ENCODE measurements at regions not wholly inside any gene's neighbourhood (a gene's known extent, or its start where the extent isn't known, plus 50 kb on each side); places are given as distances from the start of the nearest gene placed in this dataset.
A peak's percentile ranks its signal among the peaks of the same experiment; 100 is the strongest.

GRCh38 chr6:53974941-53975340, 136.3 kb upstream of the MLIP start:
- DNase-seq: no peak

- no peak for DNase-seq
Measured at GRCh38 chr6:53975941-53976615, 135.2 kb upstream of the MLIP start.

- DNase-seq: no peak
Measured at GRCh38 chr6:53977551-53977950, 133.7 kb upstream of the MLIP start.

- peak; percentile 50 for DNase-seq
Measured at GRCh38 chr6:53979468-53980067, 131.7 kb upstream of the MLIP start.

- peak; percentile 44 for DNase-seq
Measured at GRCh38 chr6:53982366-53983050, 128.7 kb upstream of the MLIP start.

GRCh38 chr6:53983301-53983700, 127.9 kb upstream of the MLIP start:
- DNase-seq: no peak

GRCh38 chr6:53984163-53984562, 127.1 kb upstream of the MLIP start:
- DNase-seq: peak; percentile 97

GRCh38 chr6:53984581-53984980, 126.7 kb upstream of the MLIP start:
- DNase-seq: no peak

- DNase-seq: no peak
Measured at GRCh38 chr6:53985366-53985765, 125.9 kb upstream of the MLIP start.

GRCh38 chr6:53986165-53986720, 125.0 kb upstream of the MLIP start:
- peak; percentile 64 for DNase-seq

GRCh38 chr6:53986721-53987521, 124.3 kb upstream of the MLIP start:
- no peak for DNase-seq

GRCh38 chr6:53987522-53987888, 123.7 kb upstream of the MLIP start:
- no peak for DNase-seq

- DNase-seq: no peak
Measured at GRCh38 chr6:53989504-53989903, 121.7 kb upstream of the MLIP start.

- no peak for DNase-seq
Measured at GRCh38 chr6:53992522-53992921, 118.7 kb upstream of the MLIP start.

GRCh38 chr6:53994201-53994600, 117.0 kb upstream of the MLIP start:
- no peak for DNase-seq

GRCh38 chr6:53995935-53996334, 115.3 kb upstream of the MLIP start:
- no peak for DNase-seq

- DNase-seq: no peak
Measured at GRCh38 chr6:53998303-53998702, 112.9 kb upstream of the MLIP start.

GRCh38 chr6:53999088-53999755, 112.0 kb upstream of the MLIP start:
- no peak for DNase-seq

- peak; percentile 53 for DNase-seq
Measured at GRCh38 chr6:54002116-54002515, 109.1 kb upstream of the MLIP start.

- DNase-seq: peak; percentile 54
Measured at GRCh38 chr6:54003316-54003715, 107.9 kb upstream of the MLIP start.

GRCh38 chr6:54008589-54008988, 102.7 kb upstream of the MLIP start:
- no peak for DNase-seq

GRCh38 chr6:54009052-54009654, 102.1 kb upstream of the MLIP start:
- no peak for DNase-seq

Data from EL (cell line).